Activated CD4-positive, alpha-beta T cell treated with anti-CD3 and anti-CD28 coated beads, Interleukin-2, Interleukin-6, amounts not matched to agents 100 ng/mL and 50 ng/mL, durations not matched to agents 16 hours and 8 hours (primary cell): ENCODE measurements at regions not wholly inside any gene's neighbourhood (a gene's known extent, or its start where the extent isn't known, plus 50 kb on each side); places are given as distances from the start of the nearest gene placed in this dataset.
"Not testable (repeated sequence)": the region's sequence is repeated elsewhere in the genome, so short reads cannot be mapped to it uniquely, and the experiment has no call there.

ENCODE experiments used
- DNase-seq: peaks from one replicate; pipeline ENCODE4 v3.0.0-alpha.2; 2020

DNA sequence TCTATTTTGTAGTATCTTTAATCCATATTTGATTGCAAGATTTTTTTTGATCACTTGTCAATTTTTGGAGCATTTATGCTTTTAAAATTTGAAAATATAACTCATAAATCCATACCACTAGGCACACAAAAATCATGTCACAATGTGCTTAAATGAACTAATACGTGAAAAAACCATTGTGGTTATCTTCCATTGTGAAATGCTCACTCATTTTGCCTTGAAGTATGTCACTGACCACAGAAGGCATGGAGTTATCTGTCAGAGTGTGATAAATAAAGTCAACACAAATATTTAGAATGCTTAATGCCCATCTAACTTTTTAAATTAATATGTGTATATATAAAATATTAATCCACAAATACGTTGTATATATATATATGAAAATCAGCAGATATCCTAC is 347.2 kb downstream of the PTPRC start:
- DNase-seq = no peak

GRCh38 chr1:198986442-198986841 is 347.6 kb downstream of the PTPRC start:
- no peak for DNase-seq

DNA sequence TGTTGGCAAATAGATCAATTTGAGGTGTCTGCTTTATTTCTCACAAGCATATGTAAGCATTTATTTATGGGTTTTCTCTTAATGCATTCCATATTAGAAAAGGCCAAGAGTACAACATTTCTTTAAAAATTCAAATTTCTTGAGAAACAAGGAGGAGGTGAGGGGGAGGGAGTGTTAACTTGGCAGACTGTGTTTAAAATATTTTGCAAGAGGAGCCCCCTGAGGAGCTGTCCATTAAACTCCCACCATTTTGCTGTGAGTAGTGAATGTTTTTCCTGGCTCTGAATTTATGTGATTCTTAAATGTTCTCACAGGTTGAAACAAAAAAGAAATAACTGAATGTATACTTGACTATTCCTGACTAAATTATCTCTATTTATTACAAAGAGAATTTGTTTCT is 363.8 kb downstream of the PTPRC start:
- DNase-seq = no peak

- DNase-seq = peak; percentile 32
These were observed 368.6 kb downstream of the PTPRC start for GRCh38 chr1:199007423-199007822.

GRCh38 chr1:199009447-199009846 is 370.6 kb downstream of the PTPRC start:
- DNase-seq = peak; percentile 78

GRCh38 chr1:199010492-199010891 is 371.7 kb downstream of the PTPRC start:
- DNase-seq = peak; percentile 47

GRCh38 chr1:199010933-199011332 is 372.1 kb downstream of the PTPRC start:
- no peak for DNase-seq

DNA sequence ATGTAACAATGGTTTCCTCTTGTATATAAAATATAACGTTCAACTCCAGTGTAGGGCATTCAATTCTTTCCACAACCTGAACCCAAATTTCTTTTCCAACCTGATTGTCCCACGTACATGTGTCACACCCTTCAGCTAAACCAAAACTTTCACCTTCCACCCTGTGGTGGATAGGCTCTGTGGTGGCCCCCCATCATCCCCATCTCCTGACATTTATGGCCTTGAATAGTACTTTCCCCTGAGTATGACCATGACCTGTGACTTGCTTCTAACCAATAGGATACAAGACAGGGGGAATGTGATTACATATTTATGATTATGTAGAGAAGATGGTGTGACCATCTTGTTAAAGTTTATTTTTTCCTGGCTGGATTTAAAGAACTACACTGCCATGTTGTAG is 377.0 kb downstream of the PTPRC start:
- DNase-seq = no peak

DNA sequence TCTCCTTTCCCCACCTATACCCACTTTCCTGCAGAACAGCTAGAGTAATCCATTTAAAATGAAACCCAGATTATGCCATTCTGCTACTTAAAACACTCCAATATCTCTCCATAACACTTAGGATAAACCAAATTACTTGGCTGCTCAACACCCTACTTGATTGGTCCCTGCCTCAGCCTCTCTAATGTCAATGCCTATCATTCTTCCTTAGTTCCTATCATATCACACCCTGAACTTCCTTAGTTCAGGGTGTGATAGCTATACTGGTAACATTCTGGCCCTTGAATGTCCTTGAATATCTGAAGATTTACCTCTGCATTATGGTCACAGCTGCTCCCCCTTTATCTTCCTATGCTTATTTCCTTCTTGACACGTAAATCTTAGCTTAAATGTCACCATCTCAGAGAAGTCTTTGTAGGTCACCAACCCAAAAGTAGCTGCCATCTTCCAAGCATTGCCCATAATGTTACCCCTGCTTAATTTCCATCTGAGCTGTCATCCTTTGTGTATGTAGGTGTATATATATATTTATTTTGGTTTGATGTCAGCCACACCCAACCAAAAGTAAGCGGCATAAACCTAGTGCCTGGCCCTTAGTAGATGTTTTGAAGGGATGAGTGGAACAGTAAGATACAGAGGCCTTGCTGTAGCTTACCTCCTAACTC is 379.8 kb downstream of the PTPRC start:
- no peak for DNase-seq

GRCh38 chr1:199020051-199020450 is 381.2 kb downstream of the PTPRC start:
- no peak for DNase-seq

DNA sequence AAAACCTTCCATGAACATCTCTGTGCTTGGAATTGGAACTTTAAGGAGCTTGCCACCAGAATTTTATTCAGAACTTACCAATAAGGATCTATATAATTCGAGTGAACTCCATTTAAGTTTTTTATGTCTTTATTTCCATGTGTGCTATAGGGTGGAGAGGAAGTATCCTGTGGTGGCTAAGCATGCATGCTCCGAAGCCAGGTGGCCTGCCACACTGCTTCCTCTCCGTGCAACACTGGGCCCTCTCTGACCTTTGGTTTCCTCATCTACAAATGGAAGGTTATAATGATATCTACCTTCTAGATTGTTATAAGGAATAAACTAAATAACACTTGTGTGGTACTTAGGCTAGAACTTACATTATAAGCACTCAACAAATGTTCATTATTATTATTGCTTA is 382.1 kb downstream of the PTPRC start:
- no peak for DNase-seq

- DNase-seq = no peak
These were observed 390.6 kb downstream of the PTPRC start for GRCh38 chr1:199029401-199029800.

DNA sequence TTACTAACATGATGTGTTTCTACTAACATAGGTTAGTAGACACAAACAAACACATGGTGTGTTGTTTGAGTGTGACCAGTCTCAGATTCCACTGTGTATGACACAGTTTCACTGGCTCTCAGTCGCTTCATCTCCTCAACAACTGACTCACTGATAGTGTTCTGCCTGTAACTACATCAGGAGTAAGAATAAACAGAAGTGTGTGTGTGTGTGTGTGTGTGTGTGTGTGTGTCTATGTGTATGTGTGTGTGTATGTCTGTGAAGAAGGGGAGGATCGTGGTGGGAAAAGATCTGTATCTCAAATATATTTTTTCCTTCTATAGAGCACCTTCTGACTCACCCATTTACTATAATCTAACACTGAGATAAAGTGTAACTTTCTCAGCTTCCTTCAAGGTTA is 391.0 kb downstream of the PTPRC start:
- DNase-seq = peak; percentile 23

DNA sequence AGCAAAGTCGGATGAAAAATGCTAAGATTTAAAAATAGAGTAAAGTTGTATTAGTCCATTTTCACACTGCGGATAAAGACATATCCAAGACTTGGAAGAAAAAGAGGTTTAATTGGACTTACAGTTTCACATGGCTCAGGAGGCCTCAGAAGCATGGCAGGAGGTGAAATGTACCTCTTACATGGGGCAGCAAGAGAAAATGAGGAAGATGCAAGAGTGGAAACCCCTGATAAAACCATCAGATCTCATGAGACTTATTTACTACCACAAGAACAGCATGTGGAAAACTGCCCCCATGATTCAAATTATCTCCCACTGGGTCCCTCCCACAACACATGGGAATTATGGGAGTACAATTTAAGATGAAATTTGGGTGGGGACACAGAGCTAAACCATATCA is 391.7 kb downstream of the PTPRC start:
- DNase-seq = not testable (repeated sequence)

DNA sequence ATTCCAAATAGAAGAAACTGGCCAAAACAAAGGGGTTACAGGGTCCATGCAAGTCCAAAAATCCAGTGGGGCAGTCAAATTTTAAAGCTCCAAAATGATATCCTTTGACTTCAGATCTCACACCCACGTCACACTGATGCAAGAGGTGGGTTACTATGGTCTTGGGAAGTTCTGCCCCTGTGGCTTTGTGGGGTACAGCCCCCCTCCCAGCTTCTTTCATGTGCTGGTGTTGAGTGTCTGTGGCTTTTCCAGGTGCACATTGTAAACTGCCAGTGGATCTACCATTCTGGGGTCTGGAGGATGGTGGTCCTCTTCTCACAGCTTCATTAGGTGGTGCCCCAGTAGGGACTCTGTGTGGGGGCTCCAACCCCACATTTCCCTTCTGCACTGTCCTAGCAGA is 392.3 kb downstream of the PTPRC start:
- DNase-seq = not testable (repeated sequence)

DNA sequence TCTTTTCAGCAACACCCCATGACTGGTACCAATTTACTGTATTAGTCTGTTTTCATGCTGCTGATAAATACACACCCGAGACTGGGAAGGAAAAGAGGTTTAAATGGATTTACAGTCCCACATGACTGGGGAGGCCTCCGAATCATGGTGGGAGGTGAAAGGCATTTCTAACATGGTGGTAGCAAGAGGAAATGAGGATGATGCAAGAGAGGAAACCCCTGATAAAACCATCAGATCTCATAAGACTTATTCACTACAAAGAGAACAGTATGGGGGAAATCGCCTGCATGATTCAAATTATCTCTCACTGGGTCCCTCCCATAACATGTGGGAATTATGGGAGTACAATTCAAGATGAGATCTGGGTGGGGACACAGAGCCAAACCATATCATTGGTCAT is 393.6 kb downstream of the PTPRC start:
- DNase-seq = not testable (repeated sequence)

- no peak for DNase-seq
These were observed 394.8 kb downstream of the PTPRC start for GRCh38 chr1:199033661-199034060.

DNA sequence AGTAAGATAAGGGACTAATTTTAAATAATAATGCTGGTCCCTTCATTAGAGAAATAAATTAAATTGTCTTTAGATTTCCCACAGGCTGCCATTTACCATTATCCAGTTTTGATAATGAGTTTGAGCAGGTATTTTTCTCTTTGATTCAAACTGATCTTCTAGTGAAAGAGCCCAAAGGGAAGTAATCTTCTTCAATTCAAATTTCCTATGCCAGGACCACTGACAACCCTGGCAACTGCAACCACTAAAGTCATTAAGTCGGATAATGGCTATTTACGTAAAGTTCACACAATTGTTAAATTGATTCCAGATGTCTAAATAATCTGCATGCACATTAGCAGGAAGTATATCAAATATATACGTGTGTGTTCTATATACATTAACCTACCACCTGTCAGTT is 399.3 kb downstream of the PTPRC start:
- DNase-seq = no peak

- DNase-seq = peak; percentile 33
These were observed 401.5 kb downstream of the PTPRC start for GRCh38 chr1:199040076-199040905.

DNA sequence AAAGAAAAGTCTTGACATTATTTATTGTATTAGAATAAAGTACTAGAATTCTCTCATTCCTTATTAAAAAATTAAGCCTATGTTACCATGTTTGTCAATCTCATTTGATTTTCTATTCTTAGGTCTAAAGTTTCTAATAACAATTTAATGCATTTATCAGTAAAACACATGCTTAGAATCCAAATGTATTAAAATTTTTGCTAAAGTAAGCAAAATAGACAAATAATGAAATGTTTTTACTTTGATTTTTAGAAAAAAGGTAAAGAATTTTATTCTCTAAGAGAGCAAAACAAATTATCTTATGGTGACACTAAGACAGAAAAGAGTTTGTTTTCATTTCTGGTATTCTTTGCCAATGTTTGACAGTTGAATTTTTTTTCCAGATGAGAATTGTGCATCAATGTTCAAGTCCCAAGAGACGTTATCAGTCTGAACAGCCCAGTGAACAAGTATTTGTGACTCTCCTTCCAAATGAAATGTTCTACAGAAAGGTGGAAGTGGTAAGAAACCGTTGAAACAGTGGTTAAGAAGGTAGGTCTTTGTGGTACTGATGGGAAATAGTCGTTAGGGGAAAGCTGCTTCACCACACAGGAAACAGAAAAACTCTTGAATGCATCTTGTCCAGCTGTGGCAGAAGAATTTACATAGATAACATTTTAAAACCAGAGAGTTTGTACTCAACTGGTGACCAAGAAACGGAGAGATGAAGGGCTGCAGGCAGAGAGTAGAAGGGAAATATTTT is 402.5 kb downstream of the PTPRC start:
- DNase-seq = peak; percentile 90

GRCh38 chr1:199042193-199042592 is 403.4 kb downstream of the PTPRC start:
- DNase-seq = peak; percentile 29

GRCh38 chr1:199044191-199044590 is 405.4 kb downstream of the PTPRC start:
- DNase-seq = no peak

DNA sequence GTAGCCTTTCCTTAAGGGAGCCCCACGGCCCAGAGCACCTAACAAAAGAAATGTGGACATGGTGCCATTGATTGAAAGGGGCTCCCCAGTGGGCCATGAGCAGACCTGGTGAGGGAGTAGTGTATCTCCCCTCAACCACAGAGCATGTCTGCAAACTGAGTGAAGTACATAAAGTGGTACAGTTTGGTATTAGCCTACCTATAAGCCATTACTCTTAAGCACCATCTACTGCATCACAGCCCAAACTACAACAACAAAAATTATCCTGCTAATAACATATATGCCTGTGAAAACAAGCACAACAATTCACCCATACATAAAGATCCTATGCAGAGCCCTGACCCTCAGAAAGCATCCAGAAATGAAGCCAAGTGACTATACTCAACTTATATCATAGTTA is 407.8 kb downstream of the PTPRC start:
- DNase-seq = no peak

DNA sequence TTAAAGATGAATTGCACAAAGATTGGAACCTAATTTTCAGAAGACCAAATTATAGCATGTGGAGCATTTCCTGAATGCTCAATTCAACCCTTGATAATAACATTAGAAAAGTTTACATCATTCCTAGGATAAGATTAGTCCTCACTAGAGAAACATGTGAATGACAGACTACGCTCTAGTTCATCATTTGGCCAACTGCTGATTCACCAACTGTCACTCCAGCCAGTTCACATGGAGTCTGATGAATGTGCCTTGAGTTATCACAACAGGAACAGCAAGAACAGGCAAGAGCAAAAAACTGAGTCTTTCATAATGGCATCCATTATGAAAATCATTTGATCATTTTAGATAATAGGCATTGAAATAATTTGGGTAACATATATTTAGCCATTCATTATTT is 415.9 kb downstream of the PTPRC start:
- no peak for DNase-seq
